Caco-2 (cell line): ENCODE measurements at regions not wholly inside any gene's neighbourhood (a gene's known extent, or its start where the extent isn't known, plus 50 kb on each side); places are given as distances from the start of the nearest gene placed in this dataset.

Source experiments
- BruUV-seq: library from RNA; stranded (reverse); fragments of 400-500 nt; replicated peaks from 2 replicates; lab custom pipeline; 2021; lab: Mats Ljungman, UMichigan
- CTCF ChIA-PET: fragments of 300-600 bp; sonication (Branson Sonifier 250); formaldehyde crosslinking; loops from one replicate; lab custom pipeline; 2022; ENCODE audit warnings: antibody characterized with exemption; lab: Charles Lee
- POLR2A ChIA-PET: fragments of 300-600 bp; sonication (Branson Sonifier 250); formaldehyde crosslinking; loops from one replicate; lab custom pipeline; 2022; ENCODE audit warnings: antibody characterized with exemption; lab: Charles Lee
- DNase-seq, 2 experiments: peaks; one replicate each; pipeline versions ENCODE4 v3.0.0 to v3.0.0-alpha.2; 2020 to 2022
- H3K27me3 ChIP-seq: replicated peaks from 2 replicates; pipeline ENCODE4 v1.6.0; 2011; ENCODE audit warnings: low read length; ENCODE audit not compliant: control insufficient read depth, insufficient read depth
- H3K36me3 ChIP-seq: 2 replicates; pipeline ENCODE4 v1.5.1; 2011; ENCODE audit warnings: low read length; ENCODE audit not compliant: control insufficient read depth, insufficient read depth
- H3K4me1 ChIP-seq: fragments of 250-450 bp; sonication (Bioruptor Pico); 2 replicates; pipeline ENCODE4 v1.5.1; 2020; ENCODE audit warnings: mild to moderate bottlenecking
- H3K4me3 ChIP-seq: 2 replicates; pipeline ENCODE4 v1.5.1; 2011; ENCODE audit warnings: low read depth, mild to moderate bottlenecking, control low read depth, low read length
- H3K9me3 ChIP-seq: fragments of 250-450 bp; sonication (Bioruptor Pico); 2 replicates; pipeline ENCODE4 v1.5.1; 2020; ENCODE audit warnings: mild to moderate bottlenecking, moderate library complexity
- H3K27ac Mint-ChIP-seq: one replicate; pipeline ENCODE4 v1.8.0; 2022; ENCODE audit warnings: mixed read lengths; ENCODE audit not compliant: unreplicated experiment
- H3K27me3 Mint-ChIP-seq: one replicate; pipeline ENCODE4 v1.8.0; 2022; ENCODE audit warnings: mixed read lengths; ENCODE audit not compliant: insufficient read depth, unreplicated experiment
- H3K36me3 Mint-ChIP-seq: one replicate; pipeline ENCODE4 v1.8.0; 2022; ENCODE audit warnings: mild to moderate bottlenecking, mixed read lengths; ENCODE audit not compliant: insufficient read depth, unreplicated experiment
- H3K4me1 Mint-ChIP-seq: one replicate; pipeline ENCODE4 v1.8.0; 2022; ENCODE audit warnings: low read depth, mixed read lengths; ENCODE audit not compliant: unreplicated experiment
- H3K4me3 Mint-ChIP-seq: one replicate; pipeline ENCODE4 v1.8.0; 2022; ENCODE audit warnings: mild to moderate bottlenecking, moderate library complexity, mixed read lengths; ENCODE audit not compliant: unreplicated experiment
- H3K9me3 Mint-ChIP-seq: one replicate; pipeline ENCODE4 v1.8.0; 2022; ENCODE audit warnings: mixed read lengths; ENCODE audit not compliant: unreplicated experiment
- intact Hi-C: fragments of 100-400 bp; cut with micrococcal nuclease; formaldehyde crosslinking; loops from one replicate; pipeline ENCODE4 v1.10.0; 2022; ENCODE audit not compliant: unreplicated experiment
- TF ChIP-seq, protein P1 (sequence below), 2 experiments: fragments of 200-600 bp in 1 of 2; IDR thresholded peaks; 1 replicate in 1 of 2; 2 replicates in 1 of 2; pipeline versions ENCODE4 v1.5.1 to v1.8.0; 2011 to 2022; ENCODE audit warnings: antibody characterized with exemption in 1 of 2, control low read depth in 1 of 2, inconsistent platforms in 1 of 2, low read depth in 1 of 2, low read length in 1 of 2, mild to moderate bottlenecking in 1 of 2, moderate library complexity in 1 of 2; ENCODE audit not compliant: insufficient read depth in 1 of 2, severe bottlenecking in 1 of 2, unreplicated experiment in 1 of 2

DNA sequence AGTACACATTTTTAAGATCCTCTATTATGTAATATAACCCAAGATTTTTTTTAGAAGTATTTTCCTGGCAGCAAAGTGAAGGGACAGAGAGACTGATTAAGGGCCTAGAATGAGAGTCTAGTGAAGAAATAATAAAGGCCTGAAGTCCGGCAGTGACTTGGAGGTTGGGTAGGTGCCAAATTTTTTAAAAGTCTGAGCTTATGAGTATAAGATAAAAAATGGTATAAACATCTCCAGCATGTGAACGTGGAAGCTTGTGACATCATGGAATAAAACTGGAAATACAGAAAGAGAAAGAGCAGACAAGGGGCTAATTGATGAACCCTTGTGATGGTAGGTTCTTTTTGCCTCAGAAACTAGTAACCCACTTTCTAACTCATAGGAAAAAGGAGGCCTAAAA lies 174.6 kb downstream of the SUCLA2 start:
- H3K4me3 Mint-ChIP-seq = no peak overlapping the region
- no TSS peak for BruUV-seq
- no peaks in the 10 kb centered on the region for H3K4me1 Mint-ChIP-seq
- peaks cover 2% of the 10 kb centered on the region for H3K27me3 Mint-ChIP-seq
- no peak overlapping the region for H3K27ac Mint-ChIP-seq
- H3K4me1 ChIP-seq = no peaks in the 10 kb centered on the region
- intact Hi-C loops = no loop called here
- ChIA-PET POLR2A (no interaction called here), CTCF (no interaction called here)
- H3K4me3 ChIP-seq = no peak overlapping the region
- no peaks in the 10 kb centered on the region for H3K36me3 ChIP-seq
- H3K9me3 ChIP-seq = no peaks in the 10 kb centered on the region; the same call in 1 of the 2 replicates
- TF ChIP-seq, protein P1, sequence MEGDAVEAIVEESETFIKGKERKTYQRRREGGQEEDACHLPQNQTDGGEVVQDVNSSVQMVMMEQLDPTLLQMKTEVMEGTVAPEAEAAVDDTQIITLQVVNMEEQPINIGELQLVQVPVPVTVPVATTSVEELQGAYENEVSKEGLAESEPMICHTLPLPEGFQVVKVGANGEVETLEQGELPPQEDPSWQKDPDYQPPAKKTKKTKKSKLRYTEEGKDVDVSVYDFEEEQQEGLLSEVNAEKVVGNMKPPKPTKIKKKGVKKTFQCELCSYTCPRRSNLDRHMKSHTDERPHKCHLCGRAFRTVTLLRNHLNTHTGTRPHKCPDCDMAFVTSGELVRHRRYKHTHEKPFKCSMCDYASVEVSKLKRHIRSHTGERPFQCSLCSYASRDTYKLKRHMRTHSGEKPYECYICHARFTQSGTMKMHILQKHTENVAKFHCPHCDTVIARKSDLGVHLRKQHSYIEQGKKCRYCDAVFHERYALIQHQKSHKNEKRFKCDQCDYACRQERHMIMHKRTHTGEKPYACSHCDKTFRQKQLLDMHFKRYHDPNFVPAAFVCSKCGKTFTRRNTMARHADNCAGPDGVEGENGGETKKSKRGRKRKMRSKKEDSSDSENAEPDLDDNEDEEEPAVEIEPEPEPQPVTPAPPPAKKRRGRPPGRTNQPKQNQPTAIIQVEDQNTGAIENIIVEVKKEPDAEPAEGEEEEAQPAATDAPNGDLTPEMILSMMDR (IDR thresholded peaks at IDR 0.05; ENCODE audit: insufficient read depth in 1 of 2, low read depth in 1 of 2, low read length in 1 of 2, severe bottlenecking in 1 of 2, unreplicated experiment in 1 of 2) = no peak
- DNase-seq = no peak
- H3K36me3 Mint-ChIP-seq = no peaks in the 10 kb centered on the region
- no peaks in the 10 kb centered on the region for H3K27me3 ChIP-seq
- peaks cover 18% of the 10 kb centered on the region for H3K9me3 Mint-ChIP-seq

GRCh38 chr13:47822036-47822435 lies 179.0 kb downstream of the SUCLA2 start:
- BruUV-seq = no TSS peak
- H3K4me3 ChIP-seq = no peak overlapping the region
- H3K9me3 ChIP-seq = no peaks in the 10 kb centered on the region; the same call in 1 of the 2 replicates
- intact Hi-C loops = no loop called here
- H3K27me3 Mint-ChIP-seq = peaks cover 2% of the 10 kb centered on the region
- POLR2A ChIA-PET = no interaction called here
- peaks cover 18% of the 10 kb centered on the region for H3K9me3 Mint-ChIP-seq
- no peak overlapping the region for H3K27ac Mint-ChIP-seq
- CTCF ChIA-PET = no interaction called here
- H3K36me3 ChIP-seq = no peaks in the 10 kb centered on the region
- no peaks in the 10 kb centered on the region for H3K27me3 ChIP-seq
- H3K4me1 Mint-ChIP-seq = no peaks in the 10 kb centered on the region
- H3K4me1 ChIP-seq = no peaks in the 10 kb centered on the region
- no peak overlapping the region for H3K4me3 Mint-ChIP-seq
- TF ChIP-seq, protein P1 (IDR thresholded peaks at IDR 0.05; ENCODE audit: insufficient read depth in 1 of 2, low read depth in 1 of 2, low read length in 1 of 2, severe bottlenecking in 1 of 2, unreplicated experiment in 1 of 2) = no peak
- no peaks in the 10 kb centered on the region for H3K36me3 Mint-ChIP-seq
- DNase-seq = no peak

DNA sequence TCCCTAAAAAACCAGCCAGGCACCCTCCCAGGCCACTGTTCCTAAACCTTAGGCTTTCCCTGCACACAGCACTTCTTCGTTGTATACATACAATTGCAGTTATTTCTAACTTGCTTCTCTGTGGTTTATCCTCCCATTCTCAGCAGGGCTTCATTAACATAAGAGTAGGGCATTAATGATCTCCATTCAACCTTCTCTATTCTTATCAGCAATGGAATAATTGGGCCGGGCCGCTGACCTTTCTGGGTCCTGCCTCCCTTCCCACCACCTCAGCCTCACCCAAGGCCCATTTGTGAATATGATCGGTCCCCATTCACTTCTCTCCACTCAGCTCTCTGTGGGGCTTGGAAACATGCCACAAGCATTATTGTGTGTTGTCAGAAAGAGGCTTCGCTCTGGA lies 184.2 kb downstream of the SUCLA2 start:
- H3K27me3 Mint-ChIP-seq = no peaks in the 10 kb centered on the region
- Histone ChIP-seq H3K36me3 (no peaks in the 10 kb centered on the region), H3K27me3 (no peaks in the 10 kb centered on the region; the same call in 1 of the 2 replicates), H3K4me3 (no peak overlapping the region), H3K4me1 (no peaks in the 10 kb centered on the region), H3K9me3 (no peaks in the 10 kb centered on the region)
- POLR2A ChIA-PET = no interaction called here
- CTCF ChIA-PET = no interaction called here
- no peaks in the 10 kb centered on the region for H3K9me3 Mint-ChIP-seq
- H3K4me3 Mint-ChIP-seq = no peak overlapping the region
- intact Hi-C loops = no loop called here
- no TSS peak for BruUV-seq
- DNase-seq = no peak
- no peaks in the 10 kb centered on the region for H3K4me1 Mint-ChIP-seq
- no peak overlapping the region for H3K27ac Mint-ChIP-seq
- TF ChIP-seq, protein P1 (IDR thresholded peaks at IDR 0.05; ENCODE audit: insufficient read depth in 1 of 2, low read depth in 1 of 2, low read length in 1 of 2, severe bottlenecking in 1 of 2, unreplicated experiment in 1 of 2) = no peak
- no peaks in the 10 kb centered on the region for H3K36me3 Mint-ChIP-seq
